ENCODE measurements at regions not wholly inside any gene's neighbourhood (a gene's known extent, or its start where the extent isn't known, plus 50 kb on each side); places are given as distances from the start of the nearest gene placed in this dataset.
"Not testable (repeated sequence)": the region's sequence is repeated elsewhere in the genome, so short reads cannot be mapped to it uniquely, and the experiment has no call there.

- DNase-seq (ENCODE audit: low read depth), result peak; percentile 77
These were observed 441.4 kb downstream of the BCKDHB start for GRCh38 chr6:80547827-80548226.

- no peak for DNase-seq (ENCODE audit: low read depth)
These were observed 438.7 kb downstream of the BCKDHB start for GRCh38 chr6:80544976-80545722.

DNA sequence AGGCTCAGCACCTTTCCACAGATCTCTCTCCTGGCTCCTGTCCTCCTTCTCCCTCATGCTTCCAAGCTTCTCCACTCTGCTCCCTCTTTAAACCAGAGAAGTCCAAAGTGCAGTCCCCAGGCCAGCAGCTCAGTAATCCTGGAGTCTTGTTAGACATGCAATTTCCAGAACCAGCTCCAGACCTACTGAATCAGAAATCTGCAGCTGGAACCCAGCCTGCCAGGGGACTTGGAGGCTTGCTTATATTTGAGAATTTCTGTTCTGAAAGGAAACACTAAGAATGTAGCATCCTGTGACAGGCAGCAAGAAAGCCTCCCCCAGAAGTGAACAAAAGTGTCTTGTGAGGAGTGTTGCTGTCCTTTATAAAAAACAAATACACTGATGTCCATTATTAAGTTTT, 438.1 kb downstream of the BCKDHB start:
- DNase-seq (ENCODE audit: low read depth), result no peak

DNA sequence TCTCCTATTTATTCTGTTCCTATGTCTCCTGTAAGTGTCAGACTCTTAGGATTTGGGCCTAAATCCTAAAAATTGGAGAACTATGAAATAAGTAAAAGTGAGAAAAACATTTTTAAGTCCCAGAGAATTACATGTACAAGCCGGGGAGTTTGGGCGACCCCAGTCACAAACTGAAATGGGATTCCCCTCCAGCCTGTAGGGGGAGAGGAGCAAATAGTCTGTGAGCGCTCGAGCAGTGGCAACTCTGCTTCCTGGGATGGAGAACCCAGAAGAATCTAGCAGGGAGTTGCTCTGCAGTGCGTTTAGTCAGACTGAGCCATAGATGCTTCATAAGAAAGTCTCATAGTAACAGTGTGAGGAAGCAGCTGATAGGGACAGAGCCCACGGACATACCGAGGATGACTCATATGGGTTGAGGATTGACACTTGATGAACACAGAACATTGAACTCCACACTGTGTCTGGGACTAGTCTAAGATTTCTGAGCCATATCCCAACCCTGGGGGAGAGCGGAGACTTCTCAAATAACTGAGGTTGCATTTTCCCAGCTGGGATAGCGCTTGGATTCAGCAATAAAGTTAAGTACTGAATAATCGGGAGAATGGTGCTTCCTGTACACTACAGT, 437.2 kb downstream of the BCKDHB start:
- peak; percentile 52 for DNase-seq (ENCODE audit: low read depth)

GRCh38 chr6:80543151-80543550, 436.7 kb downstream of the BCKDHB start:
- DNase-seq (ENCODE audit: low read depth), result no peak

DNA sequence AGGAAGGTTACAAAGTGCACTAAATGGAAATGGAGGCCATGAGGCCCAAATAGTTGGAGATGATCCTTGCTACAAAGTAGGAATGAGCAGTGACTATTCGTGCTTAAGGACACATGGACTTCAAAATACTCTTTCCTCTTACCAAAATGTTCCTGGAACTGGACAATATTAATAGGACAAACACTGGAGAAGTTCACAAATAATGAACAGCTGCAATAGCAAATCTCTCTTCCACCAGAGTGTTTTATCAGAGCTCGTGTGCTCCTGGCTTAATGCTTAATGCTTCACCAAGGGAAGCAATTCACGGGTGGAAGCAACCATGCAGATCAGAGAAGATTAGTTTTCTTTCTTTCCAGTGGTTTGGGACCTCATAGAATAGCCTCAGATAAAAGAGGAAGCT, 435.4 kb downstream of the BCKDHB start:
- peak; percentile 36 for DNase-seq (ENCODE audit: low read depth)

DNA sequence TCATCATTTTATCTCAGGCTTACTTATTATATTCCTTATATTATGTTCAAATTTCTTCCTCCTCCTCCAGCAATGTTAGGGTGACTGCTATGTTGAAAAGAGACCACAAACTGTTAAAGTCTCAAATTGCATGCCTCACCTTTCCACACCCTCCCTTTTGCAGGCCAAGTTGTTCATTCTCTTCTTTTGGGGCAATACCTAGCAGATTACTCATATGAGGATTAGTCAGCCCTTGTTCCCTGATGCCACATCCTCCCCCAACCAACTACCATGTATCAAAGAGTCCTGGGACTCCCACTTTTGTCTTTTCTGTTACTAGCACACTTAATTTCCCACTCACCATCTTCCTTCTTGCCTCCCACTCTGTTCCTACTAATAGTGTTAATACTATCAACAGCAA, 434.7 kb downstream of the BCKDHB start:
- peak; percentile 93 for DNase-seq (ENCODE audit: low read depth)

GRCh38 chr6:80540700-80541099, 434.2 kb downstream of the BCKDHB start:
- no peak for DNase-seq (ENCODE audit: low read depth)

- no peak for DNase-seq (ENCODE audit: low read depth)
These were observed 430.9 kb downstream of the BCKDHB start for GRCh38 chr6:80537118-80537972.

GRCh38 chr6:80535914-80536565, 429.6 kb downstream of the BCKDHB start:
- no peak for DNase-seq (ENCODE audit: low read depth)

- no peak for DNase-seq (ENCODE audit: low read depth)
These were observed 425.5 kb downstream of the BCKDHB start for GRCh38 chr6:80531681-80532619.

DNA sequence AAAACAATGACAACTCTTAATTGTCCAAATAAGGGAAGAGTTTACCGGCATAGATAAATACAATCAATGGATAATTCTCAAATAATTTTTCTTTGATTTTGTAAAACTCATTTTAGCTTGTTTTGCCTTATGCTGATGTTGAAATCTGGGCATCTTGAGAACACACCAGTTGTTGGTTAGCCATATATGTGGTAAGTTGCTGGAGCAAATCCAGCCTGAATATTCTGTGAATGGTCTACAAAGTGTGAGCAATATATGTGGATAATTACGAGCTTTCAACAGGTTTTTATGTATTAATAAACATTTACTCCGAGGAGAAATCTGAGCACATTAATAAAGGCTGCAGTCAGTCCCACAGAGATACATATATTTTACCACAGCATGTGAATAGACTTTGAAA, 423.6 kb downstream of the BCKDHB start:
- no peak for DNase-seq (ENCODE audit: low read depth)

- no peak for DNase-seq (ENCODE audit: low read depth)
These were observed 421.6 kb downstream of the BCKDHB start for GRCh38 chr6:80528115-80528514.

DNA sequence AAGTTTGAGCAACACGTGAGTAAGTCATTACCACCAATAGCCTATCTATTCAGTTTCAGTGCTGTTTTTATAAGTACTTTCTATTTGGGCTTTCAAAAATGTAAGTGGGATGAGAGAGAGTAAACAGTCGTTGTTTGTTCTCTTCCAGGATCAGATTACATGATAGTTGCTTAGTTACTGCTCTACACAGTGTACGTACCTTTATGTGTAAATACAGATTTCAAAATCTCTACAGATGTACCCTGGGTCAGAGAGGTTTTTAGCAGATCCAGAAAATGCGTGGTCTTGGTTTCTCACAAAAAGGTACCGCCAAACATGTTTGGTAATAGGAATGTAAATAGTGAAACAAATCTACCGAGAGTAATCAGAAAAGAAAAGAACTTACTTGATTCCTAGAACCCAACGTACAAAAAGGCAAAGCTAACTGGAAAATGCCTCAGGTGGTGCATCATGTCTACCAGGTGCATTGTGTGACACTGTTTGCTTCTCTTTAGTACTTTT, 421.1 kb downstream of the BCKDHB start:
- peak; percentile 40 for DNase-seq (ENCODE audit: low read depth)

DNA sequence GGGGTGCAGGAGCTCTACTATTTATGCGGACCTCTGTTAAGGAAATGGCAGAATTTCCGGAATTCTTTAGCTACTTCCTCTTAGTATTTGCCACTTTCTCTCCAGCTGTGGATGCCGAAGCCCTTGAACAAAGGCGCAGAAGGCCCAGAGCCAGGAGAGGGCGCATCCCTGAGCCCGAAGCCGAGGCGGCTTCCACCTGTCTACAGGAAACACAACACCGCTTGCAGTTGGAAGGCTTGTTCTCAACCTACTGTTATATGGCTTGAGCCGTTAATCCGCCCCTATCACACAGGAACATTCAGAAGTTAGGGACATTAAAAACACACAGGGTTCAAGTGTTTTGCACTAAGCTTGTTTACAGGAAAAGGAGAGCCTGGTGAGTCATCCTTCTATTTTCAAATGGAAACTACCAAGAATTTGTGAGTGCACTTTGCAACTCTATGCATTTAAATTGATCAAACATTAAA, 417.1 kb downstream of the BCKDHB start:
- DNase-seq (ENCODE audit: low read depth), result peak; percentile 75

DNA sequence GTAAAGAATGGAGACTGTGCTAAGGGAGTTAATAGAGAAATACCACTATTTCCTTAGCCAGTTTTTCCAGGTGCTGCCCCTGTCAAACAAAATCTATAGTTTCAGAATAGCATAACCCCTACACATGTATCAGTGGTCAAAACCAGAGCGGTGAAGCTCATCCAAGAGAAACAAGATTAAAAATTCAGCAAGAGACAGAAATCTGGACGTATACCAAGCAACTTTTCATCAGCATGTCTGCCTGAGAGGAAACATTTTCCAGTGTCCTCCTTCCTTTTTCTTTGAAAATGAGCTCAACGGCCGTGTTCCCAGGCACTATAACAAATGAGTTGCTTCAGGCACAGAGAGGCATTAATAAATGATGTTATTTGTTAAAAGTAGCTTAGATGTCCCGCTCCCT, 416.5 kb downstream of the BCKDHB start:
- DNase-seq (ENCODE audit: low read depth), result no peak

GRCh38 chr6:80522576-80522975, 416.1 kb downstream of the BCKDHB start:
- DNase-seq (ENCODE audit: low read depth), result no peak

- no peak for DNase-seq (ENCODE audit: low read depth)
These were observed 413.5 kb downstream of the BCKDHB start for GRCh38 chr6:80519811-80520594.

GRCh38 chr6:80517525-80517924, 411.1 kb downstream of the BCKDHB start:
- DNase-seq (ENCODE audit: low read depth), result no peak

DNA sequence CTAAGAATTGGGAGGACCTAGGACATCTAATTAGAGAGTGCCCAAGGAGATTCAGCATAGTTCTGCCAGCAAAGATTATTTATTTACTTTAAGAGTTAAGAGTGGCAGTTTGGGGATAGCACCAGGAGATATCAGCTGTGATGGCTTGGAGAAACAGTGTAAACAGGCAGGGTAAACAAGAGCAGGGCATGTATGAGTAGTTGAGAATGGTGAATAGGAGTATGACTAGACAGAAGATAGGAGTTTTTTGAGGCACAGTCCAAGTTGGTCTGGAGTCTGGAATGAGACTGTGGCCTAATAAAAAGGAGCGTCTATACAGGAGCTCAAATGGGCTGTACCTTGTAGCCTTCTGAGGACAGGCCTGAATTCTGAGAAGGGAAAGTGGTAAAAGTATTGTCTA, 404.1 kb downstream of the BCKDHB start:
- not testable (repeated sequence) for DNase-seq (ENCODE audit: low read depth)
